Activated T-cell treated with anti-CD3 and anti-CD28 coated beads, Interleukin-2, amount 50 U/mL, for 72 hours (primary cell): ENCODE measurements at regions not wholly inside any gene's neighbourhood (a gene's known extent, or its start where the extent isn't known, plus 50 kb on each side); places are given as distances from the start of the nearest gene placed in this dataset.

ENCODE experiments used
- ATAC-seq, 2 donors: fragments of 150-1000 bp; cut with Tn5 transposase; replicated peaks in 1 of 2; 2 replicates each; pipeline ENCODE4 v1.10.0; 2021; ENCODE audit warnings: moderate library complexity in 2 of 2, mild to moderate bottlenecking in 1 of 2
- DNase-seq, 2 donors: peaks; one replicate each; pipeline ENCODE4 v3.0.0; 2021 to 2022; ENCODE audit warnings: mixed read lengths in 1 of 2
- H3K27ac Mint-ChIP-seq: one replicate; pipeline ENCODE4 v1.8.0; 2022; ENCODE audit warnings: mild to moderate bottlenecking, moderate library complexity, mixed read lengths
- H3K27me3 Mint-ChIP-seq: one replicate; pipeline ENCODE4 v1.8.0; 2022; ENCODE audit warnings: low read depth, mixed read lengths
- H3K36me3 Mint-ChIP-seq, 2 donors: one replicate each; pipeline ENCODE4 v1.8.0; 2022; ENCODE audit warnings: mixed read lengths in 2 of 2, mild to moderate bottlenecking in 1 of 2; ENCODE audit not compliant: insufficient read depth in 2 of 2
- H3K4me1 Mint-ChIP-seq: one replicate; pipeline ENCODE4 v1.8.0; 2022; ENCODE audit warnings: low read depth, mixed read lengths
- H3K4me3 Mint-ChIP-seq, 2 donors: one replicate each; pipeline ENCODE4 v1.8.0; 2022; ENCODE audit warnings: mild to moderate bottlenecking in 2 of 2, mixed read lengths in 2 of 2, moderate library complexity in 2 of 2
- H3K9me3 Mint-ChIP-seq, 2 donors: one replicate each; pipeline ENCODE4 v1.8.0; 2022; ENCODE audit warnings: mixed read lengths in 2 of 2

GRCh38 chr1:95409276-95409675 is 175.3 kb downstream of the RWDD3 start:
- H3K27ac Mint-ChIP-seq = no peak overlapping the region
- no peaks in the 10 kb centered on the region for H3K4me1 Mint-ChIP-seq
- ATAC-seq (no peak), DNase-seq (no peak)
- H3K9me3 Mint-ChIP-seq = peaks cover 2 to 3% of the 10 kb centered on the region in 2 donors
- no peak overlapping the region for H3K4me3 Mint-ChIP-seq
- H3K27me3 Mint-ChIP-seq = peaks cover 24% of the 10 kb centered on the region
- H3K36me3 Mint-ChIP-seq = no peaks in the 10 kb centered on the region

DNA sequence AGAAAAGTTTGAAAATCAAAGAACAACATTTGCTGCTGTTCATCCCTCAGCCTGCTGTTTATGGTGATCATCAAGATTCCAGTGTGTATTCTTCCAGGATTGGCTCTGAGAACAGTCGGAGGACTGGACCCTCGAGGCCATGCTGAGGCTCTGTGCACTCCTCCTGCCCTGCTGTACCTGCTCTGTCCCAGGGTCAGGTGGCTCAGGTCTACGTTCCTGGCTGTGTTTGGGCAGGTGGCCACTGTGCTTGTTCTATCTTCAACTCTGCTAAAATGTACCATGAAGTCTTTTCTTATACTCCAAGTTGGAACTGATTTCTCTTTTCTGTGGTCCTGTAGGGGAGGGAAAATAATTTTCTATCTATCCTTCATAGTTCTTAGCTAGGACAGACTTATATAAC is 175.9 kb downstream of the RWDD3 start:
- H3K4me1 Mint-ChIP-seq = no peaks in the 10 kb centered on the region
- H3K27ac Mint-ChIP-seq = no peak overlapping the region
- H3K4me3 Mint-ChIP-seq = no peak overlapping the region
- peaks cover 24% of the 10 kb centered on the region for H3K27me3 Mint-ChIP-seq
- ATAC-seq (no peak), DNase-seq (no peak)
- H3K36me3 Mint-ChIP-seq = no peaks in the 10 kb centered on the region
- peaks cover 3 to 4% of the 10 kb centered on the region in 2 donors for H3K9me3 Mint-ChIP-seq

GRCh38 chr1:95415146-95415545 is 181.1 kb downstream of the RWDD3 start:
- H3K9me3 Mint-ChIP-seq = peaks cover 1 to 3% of the 10 kb centered on the region in 2 donors
- H3K27me3 Mint-ChIP-seq = no peaks in the 10 kb centered on the region
- no peak for ATAC-seq
- H3K36me3 Mint-ChIP-seq = no peaks in the 10 kb centered on the region
- no peak for DNase-seq
- no peak overlapping the region for H3K4me3 Mint-ChIP-seq
- no peak overlapping the region for H3K27ac Mint-ChIP-seq
- no peaks in the 10 kb centered on the region for H3K4me1 Mint-ChIP-seq

- H3K36me3 Mint-ChIP-seq = no peaks in the 10 kb centered on the region
- DNase-seq (no peak), ATAC-seq (no peak)
- no peak overlapping the region for H3K27ac Mint-ChIP-seq
- H3K9me3 Mint-ChIP-seq = peaks cover 4 to 6% of the 10 kb centered on the region in 2 donors
- H3K4me1 Mint-ChIP-seq = no peaks in the 10 kb centered on the region
- H3K4me3 Mint-ChIP-seq = no peak overlapping the region
- H3K27me3 Mint-ChIP-seq = no peaks in the 10 kb centered on the region
Measured at GRCh38 chr1:95426772-95427171, 192.8 kb downstream of the RWDD3 start.

GRCh38 chr1:95427525-95427924 is 193.5 kb downstream of the RWDD3 start:
- Mint-ChIP-seq H3K36me3 (no peaks in the 10 kb centered on the region), H3K9me3 (peaks cover 4 to 6% of the 10 kb centered on the region in 2 donors), H3K4me3 (no peak overlapping the region), H3K27me3 (no peaks in the 10 kb centered on the region), H3K4me1 (no peaks in the 10 kb centered on the region), H3K27ac (no peak overlapping the region)
- DNase-seq (no peak), ATAC-seq (no peak)

DNA sequence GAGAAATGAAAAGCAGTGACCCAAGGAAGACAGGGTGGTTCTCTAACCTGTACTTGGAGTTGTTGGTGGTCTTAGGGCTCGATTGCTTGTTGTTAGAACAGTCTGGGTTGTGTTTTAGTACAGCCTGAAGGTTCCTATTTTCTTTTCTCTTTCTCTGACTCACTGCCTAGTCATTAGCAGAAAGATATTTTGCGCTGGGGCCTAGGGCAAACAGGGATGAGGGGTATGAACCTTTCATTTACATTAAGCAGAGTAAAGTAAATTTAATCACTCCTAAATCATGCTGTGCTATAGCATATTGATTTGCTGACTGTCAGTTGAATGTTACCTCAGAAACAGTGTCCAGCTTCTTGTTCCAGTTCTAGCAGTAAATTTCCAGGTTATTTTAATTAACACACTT is 197.2 kb downstream of the RWDD3 start:
- H3K9me3 Mint-ChIP-seq = no peaks in the 10 kb centered on the region
- no peaks in the 10 kb centered on the region for H3K36me3 Mint-ChIP-seq
- H3K4me3 Mint-ChIP-seq = no peak overlapping the region
- no peak for ATAC-seq
- no peak overlapping the region for H3K27ac Mint-ChIP-seq
- no peaks in the 10 kb centered on the region for H3K27me3 Mint-ChIP-seq
- no peak for DNase-seq
- H3K4me1 Mint-ChIP-seq = no peaks in the 10 kb centered on the region

DNA sequence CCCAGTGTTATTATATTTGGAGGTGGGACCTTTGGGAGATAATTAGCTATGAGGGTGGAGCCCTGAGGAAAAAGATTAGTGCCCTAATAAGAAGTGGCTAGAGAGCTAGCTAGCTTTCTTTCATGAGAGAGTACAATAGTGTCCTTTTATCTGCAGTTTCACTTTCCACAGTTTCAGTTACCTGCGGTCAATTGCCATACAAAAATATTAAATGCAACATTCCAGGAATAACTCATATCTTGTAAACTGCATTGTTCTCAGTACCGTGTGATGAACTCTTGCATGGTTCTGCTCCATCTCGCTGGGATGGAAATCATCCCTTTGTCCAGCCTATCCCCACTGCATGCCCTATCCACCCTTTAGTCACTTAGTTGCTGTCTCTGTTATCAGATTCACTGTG is 201.6 kb downstream of the RWDD3 start:
- no peak overlapping the region for H3K27ac Mint-ChIP-seq
- no peak for ATAC-seq
- H3K27me3 Mint-ChIP-seq = no peaks in the 10 kb centered on the region
- no peak overlapping the region for H3K4me3 Mint-ChIP-seq
- H3K9me3 Mint-ChIP-seq = no peaks in the 10 kb centered on the region
- no peaks in the 10 kb centered on the region for H3K36me3 Mint-ChIP-seq
- DNase-seq = no peak
- no peaks in the 10 kb centered on the region for H3K4me1 Mint-ChIP-seq

DNA sequence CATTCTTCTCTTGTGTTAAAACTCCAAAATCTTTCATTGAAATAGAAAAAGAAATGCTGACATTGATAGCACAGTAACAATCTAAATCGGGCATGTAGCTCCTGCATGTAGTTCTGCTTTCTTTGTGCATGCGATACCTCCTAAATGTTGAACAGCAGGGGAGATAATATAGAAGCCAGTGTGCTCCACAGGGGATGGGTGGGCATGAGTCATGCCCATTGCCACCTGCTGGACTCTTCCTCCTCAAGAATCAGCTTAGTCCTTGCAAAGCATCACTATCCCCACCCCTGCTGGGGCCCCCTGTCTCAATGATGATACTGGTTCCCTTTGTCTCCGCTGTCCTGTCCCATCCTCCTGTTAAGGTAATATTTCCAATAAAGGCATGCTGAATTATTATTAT is 203.0 kb downstream of the RWDD3 start:
- ATAC-seq (no peak), DNase-seq (no peak)
- Mint-ChIP-seq H3K27ac (no peak overlapping the region), H3K36me3 (no peaks in the 10 kb centered on the region), H3K4me1 (no peaks in the 10 kb centered on the region), H3K9me3 (no peaks in the 10 kb centered on the region), H3K27me3 (no peaks in the 10 kb centered on the region), H3K4me3 (no peak overlapping the region)

- DNase-seq (no peak), ATAC-seq (no peak)
- no peak overlapping the region for H3K27ac Mint-ChIP-seq
- H3K36me3 Mint-ChIP-seq = no peaks in the 10 kb centered on the region
- H3K27me3 Mint-ChIP-seq = no peaks in the 10 kb centered on the region
- no peaks in the 10 kb centered on the region for H3K4me1 Mint-ChIP-seq
- H3K9me3 Mint-ChIP-seq = no peaks in the 10 kb centered on the region
- no peak overlapping the region for H3K4me3 Mint-ChIP-seq
Measured at GRCh38 chr1:95437781-95438180, 203.8 kb downstream of the RWDD3 start.

DNA sequence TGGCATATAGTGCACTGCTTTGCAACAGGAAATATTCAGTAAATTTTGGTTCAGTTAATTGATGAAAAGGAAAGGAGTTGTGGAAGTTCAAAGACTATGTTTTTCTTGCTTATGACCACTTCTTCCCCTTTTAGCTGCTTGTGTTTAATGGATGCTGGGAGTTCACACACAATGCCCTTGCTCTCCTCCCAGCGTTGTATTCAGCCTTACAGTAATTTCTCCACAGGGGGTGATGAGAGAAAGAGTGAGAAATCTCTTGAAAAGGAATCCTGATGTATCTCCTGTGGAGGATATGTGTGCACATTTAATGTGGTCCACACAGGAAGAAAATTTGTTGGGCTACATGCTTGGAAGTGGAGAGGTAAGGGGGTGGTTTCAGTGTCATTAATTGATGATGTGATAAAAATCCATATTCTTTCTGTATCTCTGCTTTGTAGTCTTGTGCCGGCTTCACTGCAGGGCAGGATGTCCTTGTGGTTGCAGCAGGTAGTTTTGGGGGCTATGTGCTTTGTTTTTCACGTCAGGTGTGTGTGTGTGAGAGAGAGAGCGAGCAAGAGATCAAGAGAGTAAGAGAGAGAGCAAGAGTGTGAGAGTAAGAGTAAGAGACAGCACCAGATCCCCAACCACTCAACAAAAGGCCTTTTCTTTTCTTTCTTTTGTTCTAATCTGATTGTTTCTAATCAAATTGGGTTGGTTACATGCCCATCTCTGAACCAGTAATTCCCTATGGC is 204.4 kb downstream of the RWDD3 start:
- H3K36me3 Mint-ChIP-seq = no peaks in the 10 kb centered on the region
- no peaks in the 10 kb centered on the region for H3K27me3 Mint-ChIP-seq
- no peak for DNase-seq
- H3K27ac Mint-ChIP-seq = no peak overlapping the region
- H3K4me1 Mint-ChIP-seq = no peaks in the 10 kb centered on the region
- no peaks in the 10 kb centered on the region for H3K9me3 Mint-ChIP-seq
- ATAC-seq = no peak
- no peak overlapping the region for H3K4me3 Mint-ChIP-seq

DNA sequence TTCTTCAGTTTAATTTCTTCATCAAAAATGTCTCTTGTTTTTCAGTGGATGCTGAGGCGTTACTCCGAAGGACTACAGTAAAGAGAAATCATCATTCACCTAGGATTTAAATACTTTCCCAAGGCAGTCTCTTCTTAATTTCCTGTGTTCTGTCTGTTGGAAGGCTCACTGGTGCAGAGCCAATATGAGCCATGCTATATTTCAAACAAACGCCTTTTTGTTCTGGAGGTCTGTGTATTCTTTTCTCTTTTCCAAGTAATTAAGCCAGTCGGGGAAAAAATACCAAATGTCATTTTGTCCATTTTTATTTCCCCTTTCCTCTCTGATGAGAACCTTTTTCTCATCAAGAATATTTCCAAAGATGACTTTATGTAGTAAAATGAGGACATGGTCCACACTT is 206.5 kb downstream of the RWDD3 start:
- H3K27ac Mint-ChIP-seq = no peak overlapping the region
- DNase-seq = no peak
- no peaks in the 10 kb centered on the region for H3K4me1 Mint-ChIP-seq
- no peaks in the 10 kb centered on the region for H3K9me3 Mint-ChIP-seq
- ATAC-seq = no peak
- no peaks in the 10 kb centered on the region for H3K36me3 Mint-ChIP-seq
- no peaks in the 10 kb centered on the region for H3K27me3 Mint-ChIP-seq
- H3K4me3 Mint-ChIP-seq = no peak overlapping the region

GRCh38 chr1:95449516-95449915 is 215.5 kb downstream of the RWDD3 start:
- Mint-ChIP-seq H3K4me3 (no peak overlapping the region), H3K27me3 (no peaks in the 10 kb centered on the region), H3K4me1 (no peaks in the 10 kb centered on the region), H3K9me3 (peaks cover 2 to 3% of the 10 kb centered on the region in 2 donors), H3K27ac (no peak overlapping the region), H3K36me3 (no peaks in the 10 kb centered on the region)
- DNase-seq (no peak), ATAC-seq (no peak)

- peaks cover 0 to 3% of the 10 kb centered on the region in 2 donors for H3K36me3 Mint-ChIP-seq
- H3K27ac Mint-ChIP-seq = no peak overlapping the region
Measured at GRCh38 chr1:95451054-95451453, 217.0 kb downstream of the RWDD3 start.

DNA sequence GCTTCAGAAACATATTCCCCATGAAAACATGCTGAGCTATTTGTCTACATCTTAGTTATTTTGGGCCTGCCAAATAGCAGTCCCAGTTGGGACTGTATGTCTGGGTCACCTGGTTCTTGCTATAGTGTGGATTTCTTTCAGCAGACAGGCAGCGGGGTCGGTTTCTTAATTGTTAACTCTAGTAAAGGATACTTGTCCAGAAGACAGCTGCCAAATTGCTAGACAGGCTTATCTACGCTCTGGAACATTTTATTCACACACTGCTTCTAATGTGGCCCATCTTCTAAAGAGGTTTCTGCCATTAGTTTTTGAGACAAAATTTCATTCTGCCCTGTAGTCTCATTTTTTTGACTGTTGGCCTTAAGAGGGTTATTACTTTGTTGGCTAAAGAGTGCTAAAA is 217.9 kb downstream of the RWDD3 start:
- DNase-seq = no peak
- H3K9me3 Mint-ChIP-seq = peaks cover 4 to 10% of the 10 kb centered on the region in 2 donors
- no peak overlapping the region for H3K27ac Mint-ChIP-seq
- no peak for ATAC-seq
- no peaks in the 10 kb centered on the region for H3K4me1 Mint-ChIP-seq
- H3K4me3 Mint-ChIP-seq = no peak overlapping the region
- H3K36me3 Mint-ChIP-seq = peaks cover 0 to 4% of the 10 kb centered on the region in 2 donors
- no peaks in the 10 kb centered on the region for H3K27me3 Mint-ChIP-seq

More at GRCh38 chr1:95451054-95451453, 217.0 kb downstream of the RWDD3 start:
- Mint-ChIP-seq H3K27me3 (no peaks in the 10 kb centered on the region), H3K4me3 (no peak overlapping the region), H3K4me1 (no peaks in the 10 kb centered on the region), H3K9me3 (peaks cover 2 to 10% of the 10 kb centered on the region in 2 donors)
- ATAC-seq = no peak
- no peak for DNase-seq
